ENCODE measurements at regions not wholly inside any gene's neighbourhood (a gene's known extent, or its start where the extent isn't known, plus 50 kb on each side); places are given as distances from the start of the nearest gene placed in this dataset.

DNA sequence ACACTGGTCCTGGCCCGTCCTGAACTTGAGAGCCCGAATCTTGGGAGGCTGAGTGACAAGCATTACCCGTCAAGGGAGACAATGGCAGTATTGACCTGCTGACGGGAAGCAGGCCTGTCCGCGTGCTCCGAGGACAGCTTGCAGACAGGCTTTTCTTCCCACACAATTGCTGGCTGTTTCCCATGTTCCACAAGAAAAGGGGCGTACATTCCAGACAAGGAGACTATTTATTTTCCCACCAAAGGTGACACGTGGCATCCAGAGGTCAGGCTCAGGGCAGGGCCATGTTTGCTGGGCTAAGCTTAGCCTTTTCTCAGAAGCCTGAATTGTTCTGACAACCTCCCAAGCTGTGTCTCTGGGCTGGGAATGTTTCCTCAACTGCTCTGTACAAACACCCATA lies 86.9 kb upstream of the SPON1 start:
- Histone ChIP-seq H2BK12ac (ENCODE audit: low read length) (no peak overlapping the region), H3K79me2 (ENCODE audit: control insufficient read depth, insufficient read depth, low read length, poor library complexity) (no peaks in the 10 kb centered on the region), H4K8ac (ENCODE audit: low read depth, low read length) (no peak overlapping the region), H4K91ac (ENCODE audit: low read depth, low read length) (no peak overlapping the region), H3K4me1 (ENCODE audit: control insufficient read depth in 1 of 2, insufficient read depth in 2 of 2, low read length in 2 of 2) (peaks cover 7 to 19% of the 10 kb centered on the region in 2 experiments), H3K4me2 (ENCODE audit: low read length) (no peak overlapping the region), H3K14ac (ENCODE audit: low read length) (no peak overlapping the region), H2BK120ac (ENCODE audit: insufficient read depth, low read length, poor library complexity) (no peak overlapping the region), H3K36me3 (ENCODE audit: control insufficient read depth in 1 of 2, insufficient read depth in 2 of 2, low read length in 2 of 2) (no peaks in the 10 kb centered on the region), H3K4me3 (ENCODE audit: low read depth, low read length) (no peak overlapping the region), H4K12ac (ENCODE audit: low read depth, low read length) (no peak overlapping the region), H2AK5ac (ENCODE audit: low read length) (no peak overlapping the region), H3K23ac (ENCODE audit: low read length) (no peak overlapping the region), H3K4ac (ENCODE audit: low read depth, low read length) (no peak overlapping the region), H3K18ac (ENCODE audit: low read length) (no peak overlapping the region), H3K27ac (ENCODE audit: low read depth, low read length) (no peak overlapping the region), H3K9me3 (ENCODE audit: insufficient read depth, low read depth, low read length) (no peaks in the 10 kb centered on the region), H3K9ac (ENCODE audit: low read length) (no peak overlapping the region), H2BK5ac (ENCODE audit: low read depth, low read length, poor library complexity) (no peak overlapping the region), H3K79me1 (ENCODE audit: low read length) (peaks cover 2% of the 10 kb centered on the region), H2AFZ (ENCODE audit: insufficient read depth, low read length, poor library complexity) (no peak overlapping the region), H3K27me3 (ENCODE audit: insufficient read depth, low read length) (no peaks in the 10 kb centered on the region)
- WGBS (ENCODE audit: extremely low coverage, insufficient coverage, insufficient read length) = no CpG with 5 or more reads among the region's 9 CpGs
- no peak for DNase-seq

- no peaks in the 10 kb centered on the region for H3K79me2 ChIP-seq (ENCODE audit: control insufficient read depth, insufficient read depth, low read length, poor library complexity)
- no peak overlapping the region for H3K4me2 ChIP-seq (ENCODE audit: low read length)
- no peak overlapping the region for H3K4me3 ChIP-seq (ENCODE audit: low read depth, low read length)
- H3K23ac ChIP-seq (ENCODE audit: low read length) = no peak overlapping the region
- H2BK12ac ChIP-seq (ENCODE audit: low read length) = no peak overlapping the region
- H4K8ac ChIP-seq (ENCODE audit: low read depth, low read length) = no peak overlapping the region
- DNase-seq = no peak
- H2AK5ac ChIP-seq (ENCODE audit: low read length) = no peak overlapping the region
- H3K27me3 ChIP-seq (ENCODE audit: insufficient read depth, low read length) = no peaks in the 10 kb centered on the region
- H3K79me1 ChIP-seq (ENCODE audit: low read length) = peaks cover 2% of the 10 kb centered on the region
- no peak overlapping the region for H2BK5ac ChIP-seq (ENCODE audit: low read depth, low read length, poor library complexity)
- H3K9me3 ChIP-seq (ENCODE audit: insufficient read depth, low read depth, low read length) = no peaks in the 10 kb centered on the region
- no peak overlapping the region for H3K9ac ChIP-seq (ENCODE audit: low read length)
- no peak overlapping the region for H3K14ac ChIP-seq (ENCODE audit: low read length)
- H2BK120ac ChIP-seq (ENCODE audit: insufficient read depth, low read length, poor library complexity) = no peak overlapping the region
- H3K18ac ChIP-seq (ENCODE audit: low read length) = no peak overlapping the region
- H3K4ac ChIP-seq (ENCODE audit: low read depth, low read length) = no peak overlapping the region
- no peak overlapping the region for H3K27ac ChIP-seq (ENCODE audit: low read depth, low read length)
- no peak overlapping the region for H4K91ac ChIP-seq (ENCODE audit: low read depth, low read length)
- WGBS (ENCODE audit: extremely low coverage, insufficient coverage, insufficient read length) = no CpG with 5 or more reads among the region's 2 CpGs
- no peaks in the 10 kb centered on the region for H3K36me3 ChIP-seq (ENCODE audit: control insufficient read depth in 1 of 2, insufficient read depth in 2 of 2, low read length in 2 of 2)
- H2AFZ ChIP-seq (ENCODE audit: insufficient read depth, low read length, poor library complexity) = no peak overlapping the region
- H3K4me1 ChIP-seq (ENCODE audit: control insufficient read depth in 1 of 2, insufficient read depth in 2 of 2, low read length in 2 of 2) = peaks cover 7 to 19% of the 10 kb centered on the region in 2 experiments
- no peak overlapping the region for H4K12ac ChIP-seq (ENCODE audit: low read depth, low read length)
Observed at GRCh38 chr11:13876423-13876822, 86.1 kb upstream of the SPON1 start.

GRCh38 chr11:13878077-13878476 lies 84.4 kb upstream of the SPON1 start:
- no peak overlapping the region for H3K4ac ChIP-seq (ENCODE audit: low read depth, low read length)
- no peak overlapping the region for H2BK120ac ChIP-seq (ENCODE audit: insufficient read depth, low read length, poor library complexity)
- no peak overlapping the region for H3K4me2 ChIP-seq (ENCODE audit: low read length)
- no peak overlapping the region for H4K12ac ChIP-seq (ENCODE audit: low read depth, low read length)
- peaks cover 7 to 19% of the 10 kb centered on the region in 2 experiments for H3K4me1 ChIP-seq (ENCODE audit: control insufficient read depth in 1 of 2, insufficient read depth in 2 of 2, low read length in 2 of 2)
- no peak for DNase-seq
- no peaks in the 10 kb centered on the region for H3K27me3 ChIP-seq (ENCODE audit: insufficient read depth, low read length)
- H3K23ac ChIP-seq (ENCODE audit: low read length) = no peak overlapping the region
- H2BK5ac ChIP-seq (ENCODE audit: low read depth, low read length, poor library complexity) = no peak overlapping the region
- H3K14ac ChIP-seq (ENCODE audit: low read length) = no peak overlapping the region
- H3K79me1 ChIP-seq (ENCODE audit: low read length) = peaks cover 2% of the 10 kb centered on the region
- no peak overlapping the region for H4K91ac ChIP-seq (ENCODE audit: low read depth, low read length)
- no CpG with 5 or more reads among the region's 1 CpG for WGBS (ENCODE audit: extremely low coverage, insufficient coverage, insufficient read length)
- H4K8ac ChIP-seq (ENCODE audit: low read depth, low read length) = no peak overlapping the region
- H3K9me3 ChIP-seq (ENCODE audit: insufficient read depth, low read depth, low read length) = no peaks in the 10 kb centered on the region
- no peaks in the 10 kb centered on the region for H3K36me3 ChIP-seq (ENCODE audit: control insufficient read depth in 1 of 2, insufficient read depth in 2 of 2, low read length in 2 of 2)
- H3K4me3 ChIP-seq (ENCODE audit: low read depth, low read length) = no peak overlapping the region
- H2AFZ ChIP-seq (ENCODE audit: insufficient read depth, low read length, poor library complexity) = no peak overlapping the region
- no peak overlapping the region for H2BK12ac ChIP-seq (ENCODE audit: low read length)
- H3K18ac ChIP-seq (ENCODE audit: low read length) = no peak overlapping the region
- no peak overlapping the region for H3K9ac ChIP-seq (ENCODE audit: low read length)
- H3K79me2 ChIP-seq (ENCODE audit: control insufficient read depth, insufficient read depth, low read length, poor library complexity) = no peaks in the 10 kb centered on the region
- no peak overlapping the region for H3K27ac ChIP-seq (ENCODE audit: low read depth, low read length)
- no peak overlapping the region for H2AK5ac ChIP-seq (ENCODE audit: low read length)

DNA sequence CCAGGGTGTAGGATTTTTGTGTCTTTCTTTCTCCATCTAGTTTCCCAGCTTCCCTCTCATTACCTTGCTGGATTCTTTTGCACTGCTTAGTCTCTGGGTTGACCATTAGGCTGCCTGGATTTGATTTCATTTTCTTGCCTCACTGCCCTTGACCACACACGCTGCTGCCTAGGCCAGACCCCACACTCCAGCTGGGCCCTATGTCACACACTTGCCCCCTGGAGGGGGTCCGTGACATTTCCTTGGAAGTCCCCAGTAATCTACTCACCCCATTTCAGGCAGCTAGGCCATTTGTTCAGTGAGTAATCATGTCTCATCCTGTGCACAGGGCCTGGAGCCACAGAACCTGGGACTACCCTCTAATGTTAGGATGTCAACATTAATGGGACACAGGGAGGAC lies 81.9 kb upstream of the SPON1 start:
- Histone ChIP-seq H3K36me3 (ENCODE audit: control insufficient read depth in 1 of 2, insufficient read depth in 2 of 2, low read length in 2 of 2) (no peaks in the 10 kb centered on the region), H3K9me3 (ENCODE audit: insufficient read depth, low read depth, low read length) (no peaks in the 10 kb centered on the region), H3K4me3 (ENCODE audit: low read depth, low read length) (no peak overlapping the region), H3K4me2 (ENCODE audit: low read length) (no peak overlapping the region), H4K91ac (ENCODE audit: low read depth, low read length) (no peak overlapping the region), H2AK5ac (ENCODE audit: low read length) (no peak overlapping the region), H3K4me1 (ENCODE audit: control insufficient read depth in 1 of 2, insufficient read depth in 2 of 2, low read length in 2 of 2) (peaks cover 0 to 7% of the 10 kb centered on the region in 2 experiments), H3K79me1 (ENCODE audit: low read length) (no peaks in the 10 kb centered on the region), H3K79me2 (ENCODE audit: control insufficient read depth, insufficient read depth, low read length, poor library complexity) (no peaks in the 10 kb centered on the region), H3K18ac (ENCODE audit: low read length) (no peak overlapping the region), H4K8ac (ENCODE audit: low read depth, low read length) (no peak overlapping the region), H2AFZ (ENCODE audit: insufficient read depth, low read length, poor library complexity) (no peak overlapping the region), H2BK5ac (ENCODE audit: low read depth, low read length, poor library complexity) (no peak overlapping the region), H4K12ac (ENCODE audit: low read depth, low read length) (no peak overlapping the region), H3K27me3 (ENCODE audit: insufficient read depth, low read length) (no peaks in the 10 kb centered on the region), H3K9ac (ENCODE audit: low read length) (no peak overlapping the region), H2BK12ac (ENCODE audit: low read length) (no peak overlapping the region), H3K27ac (ENCODE audit: low read depth, low read length) (no peak overlapping the region), H3K23ac (ENCODE audit: low read length) (no peak overlapping the region), H3K14ac (ENCODE audit: low read length) (no peak overlapping the region), H3K4ac (ENCODE audit: low read depth, low read length) (no peak overlapping the region), H2BK120ac (ENCODE audit: insufficient read depth, low read length, poor library complexity) (no peak overlapping the region)
- no CpG with 5 or more reads among the region's 2 CpGs for WGBS (ENCODE audit: extremely low coverage, insufficient coverage, insufficient read length)
- DNase-seq = no peak
